ENCODE measurements at regions not wholly inside any gene's neighbourhood (a gene's known extent, or its start where the extent isn't known, plus 50 kb on each side); places are given as distances from the start of the nearest gene placed in this dataset.

DNA sequence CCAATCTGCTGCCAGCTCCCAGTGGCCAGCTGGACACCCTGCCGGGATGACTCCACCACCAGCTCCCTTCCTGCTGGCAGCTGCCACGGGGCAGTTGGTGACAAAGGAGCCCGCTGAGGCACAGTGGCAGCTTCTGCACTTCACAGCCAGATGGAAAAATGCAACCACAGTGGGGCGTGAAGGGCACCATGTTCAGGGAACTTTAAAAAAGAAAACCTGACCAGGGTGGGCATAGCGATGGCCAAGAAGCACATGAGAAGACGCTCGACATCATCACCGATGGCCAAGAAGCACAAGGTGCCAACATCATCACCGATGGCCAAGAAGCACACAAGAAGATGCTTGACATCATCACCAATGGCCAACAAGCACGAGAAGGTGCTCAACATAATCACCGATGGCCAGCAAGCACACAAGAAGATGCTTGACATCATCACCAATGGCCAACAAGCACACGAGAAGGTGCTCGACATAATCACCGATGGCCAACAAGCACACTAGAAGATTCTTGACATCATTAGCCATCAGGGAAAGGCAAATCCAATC, 243.5 kb downstream of the EIPR1 start:
- TF ChIP-seq POLR2A (IDR thresholded peaks at IDR 0.05; ENCODE audit: low read depth) (no peak), EP300 (IDR thresholded peaks at IDR 0.05) (no peak), POLR2AphosphoS5 (IDR thresholded peaks at IDR 0.05) (no peak)
- TF ChIP-seq, protein P1, sequence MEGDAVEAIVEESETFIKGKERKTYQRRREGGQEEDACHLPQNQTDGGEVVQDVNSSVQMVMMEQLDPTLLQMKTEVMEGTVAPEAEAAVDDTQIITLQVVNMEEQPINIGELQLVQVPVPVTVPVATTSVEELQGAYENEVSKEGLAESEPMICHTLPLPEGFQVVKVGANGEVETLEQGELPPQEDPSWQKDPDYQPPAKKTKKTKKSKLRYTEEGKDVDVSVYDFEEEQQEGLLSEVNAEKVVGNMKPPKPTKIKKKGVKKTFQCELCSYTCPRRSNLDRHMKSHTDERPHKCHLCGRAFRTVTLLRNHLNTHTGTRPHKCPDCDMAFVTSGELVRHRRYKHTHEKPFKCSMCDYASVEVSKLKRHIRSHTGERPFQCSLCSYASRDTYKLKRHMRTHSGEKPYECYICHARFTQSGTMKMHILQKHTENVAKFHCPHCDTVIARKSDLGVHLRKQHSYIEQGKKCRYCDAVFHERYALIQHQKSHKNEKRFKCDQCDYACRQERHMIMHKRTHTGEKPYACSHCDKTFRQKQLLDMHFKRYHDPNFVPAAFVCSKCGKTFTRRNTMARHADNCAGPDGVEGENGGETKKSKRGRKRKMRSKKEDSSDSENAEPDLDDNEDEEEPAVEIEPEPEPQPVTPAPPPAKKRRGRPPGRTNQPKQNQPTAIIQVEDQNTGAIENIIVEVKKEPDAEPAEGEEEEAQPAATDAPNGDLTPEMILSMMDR (IDR thresholded peaks at IDR 0.05), result no peak
